Aorta (tissue), 5 donors: ENCODE measurements at regions not wholly inside any gene's neighbourhood (a gene's known extent, or its start where the extent isn't known, plus 50 kb on each side); places are given as distances from the start of the nearest gene placed in this dataset.

Experiments used
- ATAC-seq: fragments of 200-7000 bp; cut with Tn5 transposase; one replicate; pipeline ENCODE4 v1.9.1; 2022; ENCODE audit warnings: moderate library complexity; ENCODE audit not compliant: low FRiP score
- DNase-seq, 2 donors: peaks; one replicate each; pipeline ENCODE4 v3.0.0-alpha.2; 2020
- H3K27ac ChIP-seq, 2 donors: one replicate each; pipeline ENCODE4 v1.5.1; 2013; ENCODE audit warnings: low read length in 2 of 2, mild to moderate bottlenecking in 2 of 2, moderate library complexity in 2 of 2, control low read depth in 1 of 2, inconsistent platforms in 1 of 2, low read depth in 1 of 2
- H3K27me3 ChIP-seq, 2 donors: one replicate each; pipeline ENCODE4 v1.6.1; 2013; ENCODE audit warnings: control low read depth in 1 of 2, low read length in 1 of 2, mild to moderate bottlenecking in 1 of 2, moderate library complexity in 1 of 2; ENCODE audit not compliant: insufficient read depth in 2 of 2, control insufficient read depth in 1 of 2
- H3K36me3 ChIP-seq, 2 donors: one replicate each; pipeline ENCODE4 v1.6.1; 2013; ENCODE audit warnings: control low read depth in 1 of 2, low read length in 1 of 2, mild to moderate bottlenecking in 1 of 2; ENCODE audit not compliant: insufficient read depth in 2 of 2, control insufficient read depth in 1 of 2
- H3K4me1 ChIP-seq, 2 donors: one replicate each; pipeline ENCODE4 v1.6.1; 2013; ENCODE audit warnings: low read length in 2 of 2, control low read depth in 1 of 2, mild to moderate bottlenecking in 1 of 2, moderate library complexity in 1 of 2; ENCODE audit not compliant: insufficient read depth in 2 of 2, control insufficient read depth in 1 of 2
- H3K4me3 ChIP-seq, 2 donors: one replicate each; pipeline ENCODE4 v1.5.1; 2013; ENCODE audit warnings: low read length in 2 of 2, control low read depth in 1 of 2, mild to moderate bottlenecking in 1 of 2
- H3K9me3 ChIP-seq: one replicate; pipeline ENCODE4 v1.6.1; 2013; ENCODE audit warnings: mild to moderate bottlenecking, low read length; ENCODE audit not compliant: control insufficient read depth
- WGBS, 2 donors: extraction: QIAGEN DNeasy Blood & Tissue Kit; methylation state at CpG; one replicate each; pipeline ENCODE4 v1.1.7; 2013; 5-methylcytosine and 5-hydroxymethylcytosine counted together
- intact Hi-C, 2 donors: fragments of 100-400 bp; cut with DNase I; formaldehyde crosslinking; loops; one replicate each; pipeline versions ENCODE4 v1.14.2 to v1.15.0; 2022
- donor health status: healthy with polysubstance abuse.
- donor health status: Bipolar disorder and iron deficiency.
- donor health status: DM: no; HTN: no; CAD: no.
- donor health status: DM: no; HTN: no; CAD: no.
- donor health status: DM: yes; HTN: yes; CAD: no.

- 68 to 72% methylated on average over 9 of the region's 9 CpGs for WGBS, 2 donors
- intact Hi-C loops: no loop called here
- peaks cover 4% of the 10 kb centered on the region for H3K9me3 ChIP-seq
- H3K4me1 ChIP-seq: no peaks in the 10 kb centered on the region
- H3K4me3 ChIP-seq: no peak overlapping the region
- ATAC-seq (peak; percentile 48), DNase-seq (no peak)
- H3K27me3 ChIP-seq: peaks cover 0 to 3% of the 10 kb centered on the region in 2 donors
- H3K27ac ChIP-seq: no peak overlapping the region
- H3K36me3 ChIP-seq: no peaks in the 10 kb centered on the region
These were observed 362.1 kb downstream of the PLOD2 start for GRCh38 chr3:145798696-145799537.

- H3K9me3 ChIP-seq: no peaks in the 10 kb centered on the region
- H3K4me3 ChIP-seq: no peak overlapping the region
- H3K27ac ChIP-seq: no peak overlapping the region
- no peaks in the 10 kb centered on the region for H3K4me1 ChIP-seq
- H3K36me3 ChIP-seq: no peaks in the 10 kb centered on the region
- no peaks in the 10 kb centered on the region for H3K27me3 ChIP-seq
- DNase-seq (no peak), ATAC-seq (no peak)
- intact Hi-C loops: no loop called here
These were observed 359.3 kb downstream of the PLOD2 start for GRCh38 chr3:145801696-145802095.

GRCh38 chr3:145807990-145808389 is 353.0 kb downstream of the PLOD2 start:
- DNase-seq (no peak), ATAC-seq (no peak)

GRCh38 chr3:145812391-145812790 is 348.6 kb downstream of the PLOD2 start:
- no peak for ATAC-seq
- Histone ChIP-seq H3K36me3 (no peaks in the 10 kb centered on the region), H3K9me3 (no peaks in the 10 kb centered on the region), H3K27me3 (no peaks in the 10 kb centered on the region), H3K27ac (no peak overlapping the region), H3K4me1 (no peaks in the 10 kb centered on the region), H3K4me3 (no peak overlapping the region)
- DNase-seq: no peak
- WGBS, 2 donors: 49 to 56% methylated on average over 5 of the region's 5 CpGs
- intact Hi-C loops: no loop called here

More at GRCh38 chr3:145807990-145808389, 353.0 kb downstream of the PLOD2 start:
- H3K4me3 ChIP-seq: no peak overlapping the region
- no peaks in the 10 kb centered on the region for H3K4me1 ChIP-seq
- H3K9me3 ChIP-seq: no peaks in the 10 kb centered on the region
- WGBS, 2 donors: 2 to 26% methylated on average over 3 of the region's 3 CpGs
- intact Hi-C loops: no loop called here
- H3K36me3 ChIP-seq: no peaks in the 10 kb centered on the region
- no peaks in the 10 kb centered on the region for H3K27me3 ChIP-seq
- no peak overlapping the region for H3K27ac ChIP-seq

- ATAC-seq (no peak), DNase-seq (no peak)
- intact Hi-C loops: no loop called here
- Histone ChIP-seq H3K27ac (no peak overlapping the region), H3K4me3 (no peak overlapping the region), H3K27me3 (no peaks in the 10 kb centered on the region), H3K36me3 (no peaks in the 10 kb centered on the region), H3K4me1 (no peaks in the 10 kb centered on the region), H3K9me3 (no peaks in the 10 kb centered on the region)
- 81 to 90% methylated on average over 3 of the region's 3 CpGs for WGBS, 2 donors
These were observed 345.1 kb downstream of the PLOD2 start for GRCh38 chr3:145815707-145816413.

GRCh38 chr3:145817870-145818483 is 343.0 kb downstream of the PLOD2 start:
- intact Hi-C loops: no loop called here
- H3K4me1 ChIP-seq: no peaks in the 10 kb centered on the region
- H3K27me3 ChIP-seq: no peaks in the 10 kb centered on the region
- DNase-seq: no peak
- ATAC-seq: no peak
- H3K9me3 ChIP-seq: no peaks in the 10 kb centered on the region
- H3K27ac ChIP-seq: no peak overlapping the region
- H3K36me3 ChIP-seq: no peaks in the 10 kb centered on the region
- WGBS, 2 donors: 65 to 70% methylated on average over 4 of the region's 4 CpGs
- H3K4me3 ChIP-seq: no peak overlapping the region

GRCh38 chr3:145820170-145820569 is 340.8 kb downstream of the PLOD2 start:
- intact Hi-C loops: no loop called here
- no peak for DNase-seq
- Histone ChIP-seq H3K4me3 (no peak overlapping the region), H3K4me1 (no peaks in the 10 kb centered on the region), H3K9me3 (peaks cover 2% of the 10 kb centered on the region), H3K36me3 (no peaks in the 10 kb centered on the region), H3K27me3 (no peaks in the 10 kb centered on the region), H3K27ac (no peak overlapping the region)
- no peak for ATAC-seq
- WGBS, 2 donors: 46 to 51% methylated on average over 2 of the region's 2 CpGs

GRCh38 chr3:145842294-145842902 is 318.6 kb downstream of the PLOD2 start:
- no peak for DNase-seq
- no peaks in the 10 kb centered on the region for H3K9me3 ChIP-seq
- no peak for ATAC-seq
- no peaks in the 10 kb centered on the region for H3K27me3 ChIP-seq
- H3K4me1 ChIP-seq: no peaks in the 10 kb centered on the region
- H3K36me3 ChIP-seq: no peaks in the 10 kb centered on the region
- WGBS, 2 donors: 71 to 73% methylated on average over 2 of the region's 2 CpGs
- no peak overlapping the region for H3K4me3 ChIP-seq
- intact Hi-C loops: no loop called here
- no peak overlapping the region for H3K27ac ChIP-seq
